ENCODE measurements at regions not wholly inside any gene's neighbourhood (a gene's known extent, or its start where the extent isn't known, plus 50 kb on each side); places are given as distances from the start of the nearest gene placed in this dataset.
A peak's percentile ranks its signal among the peaks of the same experiment; 100 is the strongest.

DNA sequence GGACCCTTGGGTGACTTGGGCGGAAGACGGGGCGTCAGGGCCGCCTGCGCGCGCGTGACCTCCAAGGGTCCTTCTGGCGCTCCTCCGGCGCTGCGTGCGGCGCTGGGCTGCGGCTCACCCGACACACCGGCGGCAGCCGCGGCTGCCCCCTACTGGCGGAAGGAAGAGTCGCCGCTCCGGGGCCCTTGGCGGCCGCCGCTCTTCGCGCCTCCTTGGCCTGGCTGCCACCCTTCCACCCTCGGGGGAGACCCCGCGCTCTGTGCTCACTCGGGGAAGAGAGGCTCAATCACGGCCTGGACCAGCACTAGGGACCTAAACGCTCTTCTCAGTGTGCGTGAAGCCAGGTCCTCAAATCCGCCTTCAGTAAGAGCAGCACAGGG lies 89.7 kb downstream of the DMRTA2 start:
- peak; percentile 62 for TF ChIP-seq CTCF (IDR thresholded peaks at IDR 0.05; ENCODE audit: low read depth, low read length, missing control alignments)
- peak overlapping the region; percentile 42 for H3K4me3 ChIP-seq (ENCODE audit: low read depth, low read length)
- no peak for DNase-seq (ENCODE audit: low read depth)
- in situ Hi-C loops (cut with HindIII; ENCODE audit: low sequenced_read_pairs): no loop called here

- peak; percentile 80 for TF ChIP-seq CTCF (IDR thresholded peaks at IDR 0.05; ENCODE audit: low read depth, low read length, missing control alignments)
- DNase-seq (ENCODE audit: low read depth): no peak
- peak overlapping the region; percentile 42 for H3K4me3 ChIP-seq (ENCODE audit: low read depth, low read length)
- in situ Hi-C loops (cut with HindIII; ENCODE audit: low sequenced_read_pairs): no loop called here
These were observed 90.2 kb downstream of the DMRTA2 start for GRCh38 chr1:50332941-50333594.

DNA sequence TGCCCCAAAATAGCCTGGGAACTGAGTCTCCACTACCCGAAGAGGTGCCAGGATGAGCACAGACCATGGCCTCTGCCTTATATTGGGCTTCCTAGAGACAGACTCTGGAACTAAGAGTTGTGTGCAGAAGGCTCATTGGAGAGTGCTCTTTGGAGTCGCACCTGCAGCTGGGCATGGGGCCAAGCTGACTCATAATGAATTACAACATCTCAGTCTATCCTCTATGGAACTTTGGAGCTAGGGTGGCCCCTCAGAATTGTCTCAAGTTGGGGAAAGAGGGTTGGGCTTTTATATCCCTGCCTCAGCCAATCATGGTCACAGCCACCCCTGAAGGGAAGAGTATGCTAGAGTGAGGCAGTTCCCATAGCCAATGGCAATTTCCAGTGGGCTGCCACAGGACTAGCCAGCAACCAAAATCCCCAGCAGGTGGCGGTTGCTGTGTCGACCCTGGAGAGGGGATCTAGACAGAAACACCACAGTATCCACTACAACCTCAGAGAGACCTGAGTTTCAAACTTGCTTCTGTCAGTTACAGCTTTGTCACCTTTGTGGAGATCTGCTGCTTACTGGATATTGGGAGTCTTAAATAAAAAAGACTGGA lies 93.8 kb downstream of the DMRTA2 start:
- TF ChIP-seq CTCF (IDR thresholded peaks at IDR 0.05; ENCODE audit: low read depth, low read length, missing control alignments): no peak
- in situ Hi-C loops (cut with HindIII; ENCODE audit: low sequenced_read_pairs): no loop called here
- no peak for DNase-seq (ENCODE audit: low read depth)

GRCh38 chr1:50328552-50328951 lies 94.7 kb downstream of the DMRTA2 start:
- H3K4me3 ChIP-seq (ENCODE audit: low read depth, low read length): no peak overlapping the region
- no peak for DNase-seq (ENCODE audit: low read depth)
- TF ChIP-seq CTCF (IDR thresholded peaks at IDR 0.05; ENCODE audit: low read depth, low read length, missing control alignments): no peak
- in situ Hi-C loops (cut with HindIII; ENCODE audit: low sequenced_read_pairs): no loop called here

More for the DNA sequence above, 93.8 kb downstream of the DMRTA2 start:
- H3K4me3 ChIP-seq (ENCODE audit: low read depth, low read length): no peak overlapping the region

- in situ Hi-C loops (cut with HindIII; ENCODE audit: low sequenced_read_pairs): no loop called here
- no peak overlapping the region for H3K4me3 ChIP-seq (ENCODE audit: low read depth, low read length)
- DNase-seq (ENCODE audit: low read depth): no peak
- no peak for TF ChIP-seq CTCF (IDR thresholded peaks at IDR 0.05; ENCODE audit: low read depth, low read length, missing control alignments)
These were observed 97.2 kb downstream of the DMRTA2 start for GRCh38 chr1:50326026-50326425.

DNA sequence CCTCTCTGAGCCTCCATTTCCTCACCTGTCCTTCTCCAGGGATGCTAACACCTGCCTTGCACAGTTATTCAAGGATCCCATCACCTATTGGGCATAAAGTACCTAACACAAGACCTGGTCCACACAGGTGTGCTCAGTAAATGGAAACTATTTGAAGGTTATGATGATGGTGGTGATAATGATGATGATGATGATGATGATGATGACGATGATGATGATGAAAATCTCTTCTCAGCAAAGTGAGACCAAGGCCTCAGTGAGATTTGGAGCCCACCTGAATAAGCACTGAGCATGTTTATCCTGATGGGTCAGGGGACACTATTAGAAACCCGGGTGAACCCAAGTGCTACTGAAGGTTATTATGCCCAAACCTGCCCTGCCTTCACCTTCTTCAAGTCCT lies 100.7 kb downstream of the DMRTA2 start:
- no peak for DNase-seq (ENCODE audit: low read depth)
- TF ChIP-seq CTCF (IDR thresholded peaks at IDR 0.05; ENCODE audit: low read depth, low read length, missing control alignments): no peak
- no peak overlapping the region for H3K4me3 ChIP-seq (ENCODE audit: low read depth, low read length)
- in situ Hi-C loops (cut with HindIII; ENCODE audit: low sequenced_read_pairs): no loop called here
